ENCODE measurements at regions not wholly inside any gene's neighbourhood (a gene's known extent, or its start where the extent isn't known, plus 50 kb on each side); places are given as distances from the start of the nearest gene placed in this dataset.

- no peak for TF ChIP-seq CTCF (IDR thresholded peaks at IDR 0.05)
- no peak overlapping the region for H3K27ac ChIP-seq
- no peaks in the 10 kb centered on the region for H3K9me3 ChIP-seq
- no peak overlapping the region for H3K4me3 ChIP-seq
- no peak for DNase-seq
- H3K36me3 ChIP-seq, result no peaks in the 10 kb centered on the region
- ATAC-seq, result no peak
- intact Hi-C loops (cut with DNase I), result no loop called here
- peaks cover 11% of the 10 kb centered on the region for H3K27me3 ChIP-seq (ENCODE audit: low read depth)
- no peaks in the 10 kb centered on the region for H3K4me1 ChIP-seq
Measured at GRCh38 chr18:78820161-78820834, 159.3 kb upstream of the SALL3 start.

- no peaks in the 10 kb centered on the region for H3K9me3 ChIP-seq
- no peaks in the 10 kb centered on the region for H3K4me1 ChIP-seq
- H3K27ac ChIP-seq, result no peak overlapping the region
- DNase-seq (no peak), ATAC-seq (no peak)
- peaks cover 11% of the 10 kb centered on the region for H3K27me3 ChIP-seq (ENCODE audit: low read depth)
- intact Hi-C loops (cut with DNase I), result no loop called here
- no peak for TF ChIP-seq CTCF (IDR thresholded peaks at IDR 0.05)
- no peaks in the 10 kb centered on the region for H3K36me3 ChIP-seq
- H3K4me3 ChIP-seq, result no peak overlapping the region
Measured at GRCh38 chr18:78821396-78821795, 158.2 kb upstream of the SALL3 start.

GRCh38 chr18:78822171-78822948 lies 157.3 kb upstream of the SALL3 start:
- Histone ChIP-seq H3K4me3 (no peak overlapping the region), H3K4me1 (no peaks in the 10 kb centered on the region), H3K27ac (no peak overlapping the region), H3K27me3 (ENCODE audit: low read depth) (peaks cover 11% of the 10 kb centered on the region), H3K9me3 (no peaks in the 10 kb centered on the region), H3K36me3 (no peaks in the 10 kb centered on the region)
- TF ChIP-seq CTCF (IDR thresholded peaks at IDR 0.05), result no peak
- intact Hi-C loops (cut with DNase I), result no loop called here
- ATAC-seq (no peak), DNase-seq (no peak)

- ATAC-seq, result no peak
- H3K27me3 ChIP-seq (ENCODE audit: low read depth), result peaks cover 11% of the 10 kb centered on the region
- no peak overlapping the region for H3K27ac ChIP-seq
- no peaks in the 10 kb centered on the region for H3K36me3 ChIP-seq
- H3K4me3 ChIP-seq, result no peak overlapping the region
- H3K4me1 ChIP-seq, result no peaks in the 10 kb centered on the region
- DNase-seq, result no peak
- intact Hi-C loops (cut with DNase I), result no loop called here
- H3K9me3 ChIP-seq, result no peaks in the 10 kb centered on the region
- no peak for TF ChIP-seq CTCF (IDR thresholded peaks at IDR 0.05)
Measured at GRCh38 chr18:78822949-78823285, 156.7 kb upstream of the SALL3 start.

GRCh38 chr18:78825168-78825567 lies 154.4 kb upstream of the SALL3 start:
- ATAC-seq, result no peak
- no peak for TF ChIP-seq CTCF (IDR thresholded peaks at IDR 0.05)
- intact Hi-C loops (cut with DNase I), result no loop called here
- Histone ChIP-seq H3K4me1 (no peaks in the 10 kb centered on the region), H3K27me3 (ENCODE audit: low read depth) (peaks cover 12% of the 10 kb centered on the region), H3K4me3 (no peak overlapping the region), H3K27ac (no peak overlapping the region), H3K9me3 (no peaks in the 10 kb centered on the region), H3K36me3 (no peaks in the 10 kb centered on the region)
- no peak for DNase-seq

All from lower lobe of right lung (tissue), 2 donors.